Panc1 (cell line): ENCODE measurements at regions not wholly inside any gene's neighbourhood (a gene's known extent, or its start where the extent isn't known, plus 50 kb on each side); places are given as distances from the start of the nearest gene placed in this dataset.

Experiments used
- POLR2AphosphoS5 ChIP-seq: IDR thresholded peaks from 2 replicates; pipeline ENCODE4 v1.6.1; 2012; ENCODE audit warnings: mild to moderate bottlenecking, low read depth, low read length, moderate library complexity
- TF ChIP-seq, protein P1 (sequence below): fragments of 450-650 bp; IDR thresholded peaks from 2 replicates; pipeline ENCODE4 v1.5.1; 2017; ENCODE audit warnings: mild to moderate bottlenecking
- TF ChIP-seq, protein P2 (sequence below), 2 experiments: IDR thresholded peaks; 2 replicates each; pipeline ENCODE4 v1.6.1; 2011 to 2012; ENCODE audit warnings: low read depth in 2 of 2, control low read depth in 1 of 2, low read length in 1 of 2, mild to moderate bottlenecking in 1 of 2, moderate library complexity in 1 of 2; ENCODE audit not compliant: insufficient read depth in 1 of 2

DNA sequence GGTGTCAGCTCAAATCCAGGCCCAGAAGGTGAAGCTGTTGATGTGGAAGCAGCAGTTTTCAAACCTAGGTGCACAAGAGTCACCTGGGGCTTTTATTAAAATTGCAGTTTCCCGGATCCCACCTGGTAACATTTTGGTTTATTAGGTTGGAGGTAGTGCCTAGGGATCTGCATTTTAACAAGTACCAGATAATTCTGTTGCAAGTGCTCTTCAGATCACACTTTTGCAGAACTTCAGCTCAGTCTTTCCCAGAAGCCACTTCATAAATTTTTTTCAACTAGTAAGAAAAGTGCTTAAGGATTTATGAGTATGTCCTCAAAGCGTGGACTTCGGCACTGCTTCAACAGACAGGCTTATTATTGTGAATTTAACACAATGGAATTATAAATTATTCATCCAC lies 213.8 kb downstream of the ADRA2A start:
- TF ChIP-seq, protein P1, sequence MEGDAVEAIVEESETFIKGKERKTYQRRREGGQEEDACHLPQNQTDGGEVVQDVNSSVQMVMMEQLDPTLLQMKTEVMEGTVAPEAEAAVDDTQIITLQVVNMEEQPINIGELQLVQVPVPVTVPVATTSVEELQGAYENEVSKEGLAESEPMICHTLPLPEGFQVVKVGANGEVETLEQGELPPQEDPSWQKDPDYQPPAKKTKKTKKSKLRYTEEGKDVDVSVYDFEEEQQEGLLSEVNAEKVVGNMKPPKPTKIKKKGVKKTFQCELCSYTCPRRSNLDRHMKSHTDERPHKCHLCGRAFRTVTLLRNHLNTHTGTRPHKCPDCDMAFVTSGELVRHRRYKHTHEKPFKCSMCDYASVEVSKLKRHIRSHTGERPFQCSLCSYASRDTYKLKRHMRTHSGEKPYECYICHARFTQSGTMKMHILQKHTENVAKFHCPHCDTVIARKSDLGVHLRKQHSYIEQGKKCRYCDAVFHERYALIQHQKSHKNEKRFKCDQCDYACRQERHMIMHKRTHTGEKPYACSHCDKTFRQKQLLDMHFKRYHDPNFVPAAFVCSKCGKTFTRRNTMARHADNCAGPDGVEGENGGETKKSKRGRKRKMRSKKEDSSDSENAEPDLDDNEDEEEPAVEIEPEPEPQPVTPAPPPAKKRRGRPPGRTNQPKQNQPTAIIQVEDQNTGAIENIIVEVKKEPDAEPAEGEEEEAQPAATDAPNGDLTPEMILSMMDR, result no peak
- no peak for TF ChIP-seq POLR2AphosphoS5
- TF ChIP-seq, protein P2, sequence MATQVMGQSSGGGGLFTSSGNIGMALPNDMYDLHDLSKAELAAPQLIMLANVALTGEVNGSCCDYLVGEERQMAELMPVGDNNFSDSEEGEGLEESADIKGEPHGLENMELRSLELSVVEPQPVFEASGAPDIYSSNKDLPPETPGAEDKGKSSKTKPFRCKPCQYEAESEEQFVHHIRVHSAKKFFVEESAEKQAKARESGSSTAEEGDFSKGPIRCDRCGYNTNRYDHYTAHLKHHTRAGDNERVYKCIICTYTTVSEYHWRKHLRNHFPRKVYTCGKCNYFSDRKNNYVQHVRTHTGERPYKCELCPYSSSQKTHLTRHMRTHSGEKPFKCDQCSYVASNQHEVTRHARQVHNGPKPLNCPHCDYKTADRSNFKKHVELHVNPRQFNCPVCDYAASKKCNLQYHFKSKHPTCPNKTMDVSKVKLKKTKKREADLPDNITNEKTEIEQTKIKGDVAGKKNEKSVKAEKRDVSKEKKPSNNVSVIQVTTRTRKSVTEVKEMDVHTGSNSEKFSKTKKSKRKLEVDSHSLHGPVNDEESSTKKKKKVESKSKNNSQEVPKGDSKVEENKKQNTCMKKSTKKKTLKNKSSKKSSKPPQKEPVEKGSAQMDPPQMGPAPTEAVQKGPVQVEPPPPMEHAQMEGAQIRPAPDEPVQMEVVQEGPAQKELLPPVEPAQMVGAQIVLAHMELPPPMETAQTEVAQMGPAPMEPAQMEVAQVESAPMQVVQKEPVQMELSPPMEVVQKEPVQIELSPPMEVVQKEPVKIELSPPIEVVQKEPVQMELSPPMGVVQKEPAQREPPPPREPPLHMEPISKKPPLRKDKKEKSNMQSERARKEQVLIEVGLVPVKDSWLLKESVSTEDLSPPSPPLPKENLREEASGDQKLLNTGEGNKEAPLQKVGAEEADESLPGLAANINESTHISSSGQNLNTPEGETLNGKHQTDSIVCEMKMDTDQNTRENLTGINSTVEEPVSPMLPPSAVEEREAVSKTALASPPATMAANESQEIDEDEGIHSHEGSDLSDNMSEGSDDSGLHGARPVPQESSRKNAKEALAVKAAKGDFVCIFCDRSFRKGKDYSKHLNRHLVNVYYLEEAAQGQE (IDR thresholded peaks at IDR 0.05; ENCODE audit: insufficient read depth in 1 of 2, low read depth in 2 of 2, low read length in 1 of 2), result no peak
